ENCODE measurements at regions not wholly inside any gene's neighbourhood (a gene's known extent, or its start where the extent isn't known, plus 50 kb on each side); places are given as distances from the start of the nearest gene placed in this dataset.

DNA sequence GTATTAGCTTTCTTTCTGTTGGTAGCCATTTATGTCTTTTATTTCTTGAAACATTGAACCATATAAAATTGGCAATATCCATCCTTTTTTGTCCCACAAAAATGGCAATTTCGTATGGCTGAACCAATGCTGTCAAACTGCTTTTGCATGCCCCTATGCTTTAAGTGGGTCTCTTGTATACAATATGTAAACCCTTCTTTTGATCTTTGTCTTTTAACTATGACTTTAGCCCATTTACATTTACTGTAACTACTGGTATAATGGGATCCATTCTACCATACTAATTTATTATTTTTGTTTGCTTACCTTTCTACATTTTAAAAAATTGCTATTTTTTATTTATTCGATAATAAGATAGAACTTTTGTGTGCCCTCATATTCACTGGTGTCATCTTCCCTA, 93.4 kb downstream of the TENT4A start:
- Histone ChIP-seq H3K4me3 (ENCODE audit: low read length) (no peak overlapping the region), H3K27me3 (ENCODE audit: control insufficient read depth, insufficient read depth, low read length) (no peaks in the 10 kb centered on the region)

DNA sequence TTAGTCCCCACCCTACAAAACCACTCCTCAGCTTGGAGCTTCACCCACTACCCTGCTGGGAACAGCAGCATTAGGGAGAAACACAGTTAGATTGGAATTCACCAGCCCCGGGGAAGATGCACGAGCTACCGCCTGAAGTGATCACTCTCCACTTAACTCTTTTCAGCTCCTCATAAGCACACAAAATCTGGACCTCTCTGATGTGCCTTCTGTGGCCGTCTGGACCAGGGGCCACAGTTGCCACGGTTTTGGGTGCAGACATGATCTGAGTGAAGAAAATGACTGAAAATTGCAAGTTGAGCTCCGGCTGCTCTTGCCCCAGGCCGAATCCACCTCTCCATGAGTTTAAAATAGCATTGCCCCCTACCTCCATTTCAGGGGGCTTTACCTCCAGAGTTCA, 95.2 kb downstream of the TENT4A start:
- Histone ChIP-seq H3K4me3 (ENCODE audit: low read length) (no peak overlapping the region), H3K27me3 (ENCODE audit: control insufficient read depth, insufficient read depth, low read length) (no peaks in the 10 kb centered on the region), H3K36me3 (ENCODE audit: control insufficient read depth, insufficient read depth, low read length) (no peaks in the 10 kb centered on the region), H3K9ac (ENCODE audit: low read length) (no peak overlapping the region), H3K27ac (ENCODE audit: low read depth, low read length) (no peak overlapping the region), H3K4me1 (ENCODE audit: control insufficient read depth, insufficient read depth, low read length) (no peaks in the 10 kb centered on the region)

More for the DNA sequence above, 93.4 kb downstream of the TENT4A start:
- H3K4me1 ChIP-seq (ENCODE audit: control insufficient read depth, insufficient read depth, low read length) = no peaks in the 10 kb centered on the region
- no peak overlapping the region for H3K9ac ChIP-seq (ENCODE audit: low read length)
- H3K27ac ChIP-seq (ENCODE audit: low read depth, low read length) = no peak overlapping the region
- H3K36me3 ChIP-seq (ENCODE audit: control insufficient read depth, insufficient read depth, low read length) = no peaks in the 10 kb centered on the region

DNA sequence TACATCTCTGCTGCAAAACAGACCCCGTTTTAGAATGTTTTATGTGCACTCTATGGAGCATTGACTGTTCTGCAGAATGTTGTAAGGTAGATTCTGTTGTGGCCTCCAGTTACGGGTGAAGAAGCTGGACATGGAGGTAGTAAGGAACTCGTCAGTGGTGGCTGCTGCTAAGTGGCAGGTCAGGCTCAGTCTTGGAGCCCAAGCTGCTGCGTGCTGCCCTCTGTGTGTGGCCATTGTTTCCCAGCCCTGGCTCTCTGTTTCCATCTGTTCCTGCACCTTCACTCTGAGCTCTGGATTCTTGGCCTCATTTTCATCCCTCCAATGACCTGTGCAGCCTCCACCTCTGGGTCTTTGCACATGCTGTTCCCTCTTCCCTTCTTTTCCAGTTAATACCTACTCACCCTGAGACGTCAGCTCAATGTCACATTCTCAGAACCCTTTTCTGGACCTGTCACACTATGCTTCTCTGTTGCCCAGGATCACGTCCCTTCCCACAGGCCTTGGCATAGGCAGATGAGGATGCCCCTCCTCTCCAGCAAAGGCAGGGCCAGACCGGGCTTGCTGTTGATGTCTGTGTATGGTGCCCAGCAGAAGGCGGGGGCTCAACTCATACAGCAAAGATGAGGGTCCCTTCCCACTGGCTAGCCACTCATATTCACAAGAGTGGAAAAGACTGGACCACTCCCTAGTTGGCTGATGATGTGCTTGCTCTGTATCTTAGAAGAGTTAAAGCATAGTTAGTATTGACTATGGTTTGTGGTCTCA, 97.6 kb downstream of the TENT4A start:
- H3K36me3 ChIP-seq (ENCODE audit: control insufficient read depth, insufficient read depth, low read length) = no peaks in the 10 kb centered on the region
- H3K27me3 ChIP-seq (ENCODE audit: control insufficient read depth, insufficient read depth, low read length) = no peaks in the 10 kb centered on the region
- no peaks in the 10 kb centered on the region for H3K4me1 ChIP-seq (ENCODE audit: control insufficient read depth, insufficient read depth, low read length)
- H3K27ac ChIP-seq (ENCODE audit: low read depth, low read length) = no peak overlapping the region
- H3K4me3 ChIP-seq (ENCODE audit: low read length) = no peak overlapping the region
- no peak overlapping the region for H3K9ac ChIP-seq (ENCODE audit: low read length)

- Histone ChIP-seq H3K36me3 (ENCODE audit: control insufficient read depth, insufficient read depth, low read length) (no peaks in the 10 kb centered on the region), H3K9ac (ENCODE audit: low read length) (no peak overlapping the region), H3K4me1 (ENCODE audit: control insufficient read depth, insufficient read depth, low read length) (no peaks in the 10 kb centered on the region), H3K4me3 (ENCODE audit: low read length) (no peak overlapping the region), H3K27ac (ENCODE audit: low read depth, low read length) (no peak overlapping the region), H3K27me3 (ENCODE audit: control insufficient read depth, insufficient read depth, low read length) (no peaks in the 10 kb centered on the region)
Observed at GRCh38 chr5:6812091-6812490, 98.9 kb downstream of the TENT4A start.

GRCh38 chr5:6812800-6813731, 99.8 kb downstream of the TENT4A start:
- no peaks in the 10 kb centered on the region for H3K36me3 ChIP-seq (ENCODE audit: control insufficient read depth, insufficient read depth, low read length)
- no peaks in the 10 kb centered on the region for H3K27me3 ChIP-seq (ENCODE audit: control insufficient read depth, insufficient read depth, low read length)
- no peak overlapping the region for H3K4me3 ChIP-seq (ENCODE audit: low read length)
- H3K27ac ChIP-seq (ENCODE audit: low read depth, low read length) = no peak overlapping the region
- no peak overlapping the region for H3K9ac ChIP-seq (ENCODE audit: low read length)
- no peaks in the 10 kb centered on the region for H3K4me1 ChIP-seq (ENCODE audit: control insufficient read depth, insufficient read depth, low read length)

GRCh38 chr5:6814816-6815215, 101.6 kb downstream of the TENT4A start:
- Histone ChIP-seq H3K36me3 (ENCODE audit: control insufficient read depth, insufficient read depth, low read length) (no peaks in the 10 kb centered on the region), H3K9ac (ENCODE audit: low read length) (no peak overlapping the region), H3K27ac (ENCODE audit: low read depth, low read length) (no peak overlapping the region), H3K27me3 (ENCODE audit: control insufficient read depth, insufficient read depth, low read length) (no peaks in the 10 kb centered on the region), H3K4me3 (ENCODE audit: low read length) (no peak overlapping the region), H3K4me1 (ENCODE audit: control insufficient read depth, insufficient read depth, low read length) (no peaks in the 10 kb centered on the region)

DNA sequence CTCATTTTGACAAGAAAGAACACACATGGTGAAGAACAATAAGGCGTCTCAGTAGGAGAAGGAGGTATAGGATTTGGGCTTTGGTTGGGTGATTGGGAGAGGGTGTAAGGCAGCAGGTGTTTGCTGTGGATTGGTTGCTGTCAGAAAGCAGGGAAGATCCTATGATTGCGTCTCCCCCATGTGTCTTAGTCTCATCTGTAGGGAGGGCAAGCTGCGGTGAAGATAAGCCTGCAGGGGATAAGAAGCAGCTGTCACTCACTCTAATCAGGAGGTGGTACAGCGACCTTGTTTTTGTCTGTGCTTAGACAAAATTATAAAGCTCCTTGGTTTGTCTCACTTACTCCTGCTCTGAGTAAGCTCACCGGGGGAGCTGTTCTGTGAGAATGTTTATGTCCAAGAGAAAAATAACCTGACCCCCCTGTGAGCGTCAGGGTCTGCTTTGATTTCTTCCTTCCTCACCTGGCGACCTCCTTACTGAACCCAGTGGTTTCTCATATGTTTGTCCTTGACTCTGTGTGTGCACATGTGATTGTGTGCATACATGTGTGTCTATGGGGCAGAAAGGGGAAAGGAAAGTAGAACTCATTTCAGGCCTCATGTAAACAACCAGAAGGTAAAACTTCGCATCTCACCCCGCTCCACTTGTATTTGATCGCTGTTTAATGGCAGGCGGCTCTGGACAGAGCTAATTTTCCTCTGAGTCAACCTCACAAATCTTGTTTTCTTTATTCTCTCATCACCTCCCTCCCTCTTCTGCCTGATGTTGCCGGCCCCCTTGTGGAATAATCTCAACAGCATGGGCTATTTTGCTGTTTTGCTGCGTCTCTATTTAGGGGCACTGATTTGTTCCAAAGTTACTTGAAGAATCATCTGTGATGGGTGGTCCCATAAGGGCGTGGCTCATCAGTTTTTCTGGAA, 105.6 kb downstream of the TENT4A start:
- Histone ChIP-seq H3K27me3 (ENCODE audit: control insufficient read depth, insufficient read depth, low read length) (no peaks in the 10 kb centered on the region), H3K4me1 (ENCODE audit: control insufficient read depth, insufficient read depth, low read length) (no peaks in the 10 kb centered on the region), H3K9ac (ENCODE audit: low read length) (no peak overlapping the region), H3K4me3 (ENCODE audit: low read length) (no peak overlapping the region), H3K27ac (ENCODE audit: low read depth, low read length) (no peak overlapping the region), H3K36me3 (ENCODE audit: control insufficient read depth, insufficient read depth, low read length) (no peaks in the 10 kb centered on the region)

DNA sequence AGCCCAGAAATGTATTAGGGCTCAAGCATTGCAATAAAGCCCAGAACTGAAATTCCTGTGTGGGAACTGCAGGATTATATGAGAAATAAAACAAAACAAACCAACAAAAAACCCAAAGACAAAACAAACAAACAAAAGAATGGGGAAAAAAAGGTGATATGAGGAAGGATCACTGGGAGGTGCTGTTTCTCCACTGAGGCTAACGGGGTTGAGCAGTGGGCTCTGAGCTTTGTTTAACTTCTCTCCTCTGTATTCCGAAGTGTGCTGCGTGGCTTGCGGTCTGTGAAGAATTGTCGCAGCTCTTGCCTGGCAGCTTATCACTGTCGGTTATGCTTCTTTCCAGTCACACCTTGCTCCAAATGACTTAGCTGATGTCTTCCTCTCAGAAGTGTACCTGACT, 106.3 kb downstream of the TENT4A start:
- no peaks in the 10 kb centered on the region for H3K4me1 ChIP-seq (ENCODE audit: control insufficient read depth, insufficient read depth, low read length)
- no peaks in the 10 kb centered on the region for H3K36me3 ChIP-seq (ENCODE audit: control insufficient read depth, insufficient read depth, low read length)
- H3K27me3 ChIP-seq (ENCODE audit: control insufficient read depth, insufficient read depth, low read length) = no peaks in the 10 kb centered on the region
- H3K27ac ChIP-seq (ENCODE audit: low read depth, low read length) = no peak overlapping the region
- no peak overlapping the region for H3K4me3 ChIP-seq (ENCODE audit: low read length)
- no peak overlapping the region for H3K9ac ChIP-seq (ENCODE audit: low read length)

DNA sequence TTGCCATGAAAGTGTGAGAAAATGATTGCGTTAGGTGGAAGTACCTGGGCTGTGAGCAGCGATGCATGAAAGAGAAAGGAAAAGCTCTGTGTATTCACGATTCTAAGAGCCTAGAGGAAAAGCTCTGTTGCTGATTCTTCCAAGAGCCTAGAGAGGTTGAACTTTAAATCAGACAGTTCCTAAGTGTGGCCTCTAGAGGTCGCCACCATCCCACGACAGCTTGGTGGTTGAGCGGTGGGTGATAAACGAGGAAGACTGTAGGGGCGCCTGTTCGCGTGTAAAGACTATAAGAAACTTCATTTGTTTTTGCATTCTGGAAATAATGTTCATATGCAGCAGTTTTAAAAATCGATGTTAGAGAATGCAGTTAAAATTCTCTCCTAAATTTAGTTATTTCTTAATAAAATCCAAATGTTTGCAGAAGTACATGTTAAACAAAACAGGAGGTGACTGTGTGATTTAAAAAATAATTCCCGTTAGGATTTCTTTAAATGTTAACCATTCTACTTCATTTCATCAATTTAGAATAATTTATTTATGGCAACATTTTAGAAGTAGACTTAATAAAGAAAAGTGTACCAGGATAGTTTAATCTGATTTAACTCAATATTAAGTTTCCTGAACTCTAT, 107.7 kb downstream of the TENT4A start:
- no peak overlapping the region for H3K9ac ChIP-seq (ENCODE audit: low read length)
- H3K4me3 ChIP-seq (ENCODE audit: low read length) = no peak overlapping the region
- no peak overlapping the region for H3K27ac ChIP-seq (ENCODE audit: low read depth, low read length)
- no peaks in the 10 kb centered on the region for H3K36me3 ChIP-seq (ENCODE audit: control insufficient read depth, insufficient read depth, low read length)
- no peaks in the 10 kb centered on the region for H3K4me1 ChIP-seq (ENCODE audit: control insufficient read depth, insufficient read depth, low read length)
- no peaks in the 10 kb centered on the region for H3K27me3 ChIP-seq (ENCODE audit: control insufficient read depth, insufficient read depth, low read length)

GRCh38 chr5:6822068-6822467, 108.8 kb downstream of the TENT4A start:
- H3K27me3 ChIP-seq (ENCODE audit: control insufficient read depth, insufficient read depth, low read length) = no peaks in the 10 kb centered on the region
- H3K4me1 ChIP-seq (ENCODE audit: control insufficient read depth, insufficient read depth, low read length) = no peaks in the 10 kb centered on the region
- no peak overlapping the region for H3K4me3 ChIP-seq (ENCODE audit: low read length)
- H3K27ac ChIP-seq (ENCODE audit: low read depth, low read length) = no peak overlapping the region
- H3K36me3 ChIP-seq (ENCODE audit: control insufficient read depth, insufficient read depth, low read length) = no peaks in the 10 kb centered on the region
- no peak overlapping the region for H3K9ac ChIP-seq (ENCODE audit: low read length)

GRCh38 chr5:6822556-6823343, 109.5 kb downstream of the TENT4A start:
- Histone ChIP-seq H3K9ac (ENCODE audit: low read length) (no peak overlapping the region), H3K4me3 (ENCODE audit: low read length) (no peak overlapping the region)

More at GRCh38 chr5:6822556-6823343, 109.5 kb downstream of the TENT4A start:
- H3K36me3 ChIP-seq (ENCODE audit: control insufficient read depth, insufficient read depth, low read length) = no peaks in the 10 kb centered on the region
- no peaks in the 10 kb centered on the region for H3K4me1 ChIP-seq (ENCODE audit: control insufficient read depth, insufficient read depth, low read length)
- H3K27ac ChIP-seq (ENCODE audit: low read depth, low read length) = no peak overlapping the region
- no peaks in the 10 kb centered on the region for H3K27me3 ChIP-seq (ENCODE audit: control insufficient read depth, insufficient read depth, low read length)

Data from rectal smooth muscle tissue (tissue), 1 donor.